ENCODE measurements at regions not wholly inside any gene's neighbourhood (a gene's known extent, or its start where the extent isn't known, plus 50 kb on each side); places are given as distances from the start of the nearest gene placed in this dataset.

- Histone ChIP-seq H3K9ac (ENCODE audit: low read depth, low read length, poor library complexity, severe bottlenecking) (no peak overlapping the region), H2AFZ (ENCODE audit: low read length) (no peak overlapping the region), H3F3A (ENCODE audit: low read depth) (no peaks in the 10 kb centered on the region), H4K20me1 (ENCODE audit: insufficient read depth, low read length, poor library complexity, severe bottlenecking) (no peaks in the 10 kb centered on the region), H3K4me2 (ENCODE audit: low read depth, low read length, poor library complexity, severe bottlenecking) (no peak overlapping the region), H3K4me3 (ENCODE audit: low read length, poor library complexity, severe bottlenecking) (no peak overlapping the region), H3K9me2 (replicated peaks; ENCODE audit: low read depth, low read length) (no peaks in the 10 kb centered on the region), H3K36me3 (ENCODE audit: insufficient read depth, low read length) (no peaks in the 10 kb centered on the region), H3K79me2 (ENCODE audit: insufficient read depth, low read length) (no peaks in the 10 kb centered on the region), H3K4me1 (ENCODE audit: insufficient read depth, low read length, poor library complexity, severe bottlenecking) (no peaks in the 10 kb centered on the region), H3K9me3 (ENCODE audit: insufficient read depth, low read depth, low read length) (no peaks in the 10 kb centered on the region), H3K27me3 (ENCODE audit: insufficient read depth, low read length, poor library complexity, severe bottlenecking) (no peaks in the 10 kb centered on the region)
- TF ChIP-seq EZH2phosphoT487 (IDR thresholded peaks at IDR 0.05; ENCODE audit: borderline replicate concordance) (no peak), CTCF (conservative IDR thresholded peaks at IDR 0.05; ENCODE audit: low read length) (no peak)
Measured at GRCh38 chr12:30314506-30315100, 381.1 kb downstream of the IPO8 start.

GRCh38 chr12:30308010-30308717 lies 387.5 kb downstream of the IPO8 start:
- Histone ChIP-seq H3F3A (ENCODE audit: low read depth) (no peaks in the 10 kb centered on the region), H3K27me3 (ENCODE audit: insufficient read depth, low read length, poor library complexity, severe bottlenecking) (no peaks in the 10 kb centered on the region), H3K4me1 (ENCODE audit: insufficient read depth, low read length, poor library complexity, severe bottlenecking) (no peaks in the 10 kb centered on the region), H3K79me2 (ENCODE audit: insufficient read depth, low read length) (no peaks in the 10 kb centered on the region), H2AFZ (ENCODE audit: low read length) (no peak overlapping the region), H4K20me1 (ENCODE audit: insufficient read depth, low read length, poor library complexity, severe bottlenecking) (no peaks in the 10 kb centered on the region), H3K36me3 (ENCODE audit: insufficient read depth, low read length) (no peaks in the 10 kb centered on the region), H3K4me2 (ENCODE audit: low read depth, low read length, poor library complexity, severe bottlenecking) (no peak overlapping the region), H3K9me2 (replicated peaks; ENCODE audit: low read depth, low read length) (no peaks in the 10 kb centered on the region), H3K9me3 (ENCODE audit: insufficient read depth, low read depth, low read length) (no peaks in the 10 kb centered on the region), H3K4me3 (ENCODE audit: low read length, poor library complexity, severe bottlenecking) (no peak overlapping the region), H3K9ac (ENCODE audit: low read depth, low read length, poor library complexity, severe bottlenecking) (no peak overlapping the region)
- TF ChIP-seq EZH2phosphoT487 (IDR thresholded peaks at IDR 0.05; ENCODE audit: borderline replicate concordance) (no peak), CTCF (conservative IDR thresholded peaks at IDR 0.05; ENCODE audit: low read length) (no peak)

GRCh38 chr12:30304528-30304927 lies 391.1 kb downstream of the IPO8 start:
- no peaks in the 10 kb centered on the region for H3K4me1 ChIP-seq (ENCODE audit: insufficient read depth, low read length, poor library complexity, severe bottlenecking)
- H3F3A ChIP-seq (ENCODE audit: low read depth): no peaks in the 10 kb centered on the region
- H3K79me2 ChIP-seq (ENCODE audit: insufficient read depth, low read length): no peaks in the 10 kb centered on the region
- no peaks in the 10 kb centered on the region for H4K20me1 ChIP-seq (ENCODE audit: insufficient read depth, low read length, poor library complexity, severe bottlenecking)
- no peaks in the 10 kb centered on the region for H3K27me3 ChIP-seq (ENCODE audit: insufficient read depth, low read length, poor library complexity, severe bottlenecking)
- no peak overlapping the region for H3K4me2 ChIP-seq (ENCODE audit: low read depth, low read length, poor library complexity, severe bottlenecking)
- H3K9me3 ChIP-seq (ENCODE audit: insufficient read depth, low read depth, low read length): no peaks in the 10 kb centered on the region
- no peaks in the 10 kb centered on the region for H3K36me3 ChIP-seq (ENCODE audit: insufficient read depth, low read length)
- H3K9ac ChIP-seq (ENCODE audit: low read depth, low read length, poor library complexity, severe bottlenecking): no peak overlapping the region
- TF ChIP-seq CTCF (conservative IDR thresholded peaks at IDR 0.05; ENCODE audit: low read length): no peak
- TF ChIP-seq EZH2phosphoT487 (IDR thresholded peaks at IDR 0.05; ENCODE audit: borderline replicate concordance): no peak
- no peaks in the 10 kb centered on the region for H3K9me2 ChIP-seq (replicated peaks; ENCODE audit: low read depth, low read length)
- no peak overlapping the region for H2AFZ ChIP-seq (ENCODE audit: low read length)
- no peak overlapping the region for H3K4me3 ChIP-seq (ENCODE audit: low read length, poor library complexity, severe bottlenecking)

Data from Loucy (cell line).